Activated naive CD8-positive, alpha-beta T cell treated with anti-CD3 and anti-CD28 coated beads for 36 hours (primary cell): ENCODE measurements at regions not wholly inside any gene's neighbourhood (a gene's known extent, or its start where the extent isn't known, plus 50 kb on each side); places are given as distances from the start of the nearest gene placed in this dataset.
"Not testable (repeated sequence)": the region's sequence is repeated elsewhere in the genome, so short reads cannot be mapped to it uniquely, and the experiment has no call there.

Experiments used
- DNase-seq: peaks from one replicate; pipeline ENCODE4 v3.0.0; 2021
- H3K27ac Mint-ChIP-seq: one replicate; pipeline ENCODE4 v1.8.0; 2022; ENCODE audit warnings: mild to moderate bottlenecking, moderate library complexity, mixed read lengths
- H3K27me3 Mint-ChIP-seq: one replicate; pipeline ENCODE4 v1.8.0; 2022; ENCODE audit warnings: mild to moderate bottlenecking, mixed read lengths
- H3K36me3 Mint-ChIP-seq: one replicate; pipeline ENCODE4 v1.8.0; 2021; ENCODE audit warnings: mild to moderate bottlenecking, mixed read lengths
- H3K4me1 Mint-ChIP-seq: one replicate; pipeline ENCODE4 v1.8.0; 2021; ENCODE audit warnings: mixed read lengths
- H3K4me3 Mint-ChIP-seq: one replicate; pipeline ENCODE4 v1.8.0; 2022; ENCODE audit warnings: mild to moderate bottlenecking, moderate library complexity, mixed read lengths
- H3K9me3 Mint-ChIP-seq: one replicate; pipeline ENCODE4 v1.8.0; 2022; ENCODE audit warnings: mixed read lengths

DNA sequence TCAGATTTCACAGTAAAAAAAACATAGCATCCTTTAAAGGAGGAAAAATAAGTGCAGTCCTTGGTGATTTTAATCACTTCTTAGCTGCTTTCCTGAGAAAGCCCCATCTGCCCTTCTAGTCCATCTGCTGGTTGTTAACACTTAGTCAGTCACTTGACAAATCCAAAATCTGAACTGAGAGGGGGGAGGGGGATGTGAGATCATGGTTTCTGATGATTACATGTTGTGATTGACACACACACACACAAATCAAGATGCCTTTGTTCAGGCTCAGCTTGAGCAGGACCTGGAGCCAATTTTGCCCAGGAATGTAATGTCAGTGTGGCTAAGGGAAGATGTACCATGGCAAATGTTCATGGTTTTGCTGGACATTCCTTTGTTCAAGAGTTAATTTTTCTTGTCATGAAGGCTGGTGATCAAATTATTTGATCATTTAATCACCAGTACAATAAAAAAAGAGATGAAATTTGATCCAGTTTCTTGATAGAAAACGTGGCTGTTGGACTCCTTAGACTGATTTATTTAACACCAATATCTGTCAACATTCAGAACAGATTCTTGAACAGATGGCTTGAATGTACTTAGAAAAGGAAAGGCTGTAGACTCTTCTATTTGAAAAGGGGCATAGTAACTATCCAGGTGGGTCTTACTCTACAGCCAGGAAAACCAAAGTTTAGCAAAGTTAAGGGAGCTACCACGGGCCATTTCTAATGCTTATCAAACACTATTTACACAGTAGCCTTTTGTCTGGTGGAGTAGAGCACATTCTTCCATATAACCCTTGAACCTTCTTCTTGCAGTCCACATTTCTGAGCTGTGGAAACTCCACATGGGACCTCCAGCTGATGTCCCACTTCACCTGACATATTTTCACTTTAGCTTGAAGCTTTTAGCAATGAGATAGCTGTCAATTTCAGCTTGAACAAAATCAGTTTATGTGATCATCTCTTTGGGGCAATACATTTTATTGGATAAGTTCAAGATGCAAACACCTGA, 408.7 kb downstream of the PIK3C3 start:
- Mint-ChIP-seq H3K4me1 (no peaks in the 10 kb centered on the region), H3K27ac (no peak overlapping the region), H3K4me3 (no peak overlapping the region), H3K27me3 (no peaks in the 10 kb centered on the region), H3K9me3 (no peaks in the 10 kb centered on the region), H3K36me3 (no peaks in the 10 kb centered on the region)
- DNase-seq, result no peak

DNA sequence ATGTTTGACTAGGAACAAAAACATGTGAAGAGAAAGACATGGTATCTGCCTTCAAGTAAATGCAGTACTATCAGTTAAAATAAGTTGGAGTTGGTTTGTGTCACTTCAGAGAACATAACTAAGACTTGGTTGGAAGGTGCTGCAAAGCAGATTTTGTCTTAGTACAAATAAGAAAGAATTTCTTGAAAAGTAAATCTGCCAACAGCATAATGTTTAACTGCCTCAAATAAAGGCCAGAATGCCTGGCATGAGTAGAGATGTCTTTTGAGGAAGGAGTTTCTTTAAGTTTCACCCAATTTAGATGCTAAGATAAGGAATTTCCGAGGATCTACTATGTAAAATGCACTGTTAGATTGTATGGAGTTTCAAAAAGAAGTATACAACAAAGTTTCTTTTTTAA, 409.7 kb downstream of the PIK3C3 start:
- Mint-ChIP-seq H3K4me3 (no peak overlapping the region), H3K36me3 (no peaks in the 10 kb centered on the region), H3K4me1 (no peaks in the 10 kb centered on the region), H3K27ac (no peak overlapping the region), H3K9me3 (no peaks in the 10 kb centered on the region), H3K27me3 (no peaks in the 10 kb centered on the region)
- DNase-seq, result no peak

DNA sequence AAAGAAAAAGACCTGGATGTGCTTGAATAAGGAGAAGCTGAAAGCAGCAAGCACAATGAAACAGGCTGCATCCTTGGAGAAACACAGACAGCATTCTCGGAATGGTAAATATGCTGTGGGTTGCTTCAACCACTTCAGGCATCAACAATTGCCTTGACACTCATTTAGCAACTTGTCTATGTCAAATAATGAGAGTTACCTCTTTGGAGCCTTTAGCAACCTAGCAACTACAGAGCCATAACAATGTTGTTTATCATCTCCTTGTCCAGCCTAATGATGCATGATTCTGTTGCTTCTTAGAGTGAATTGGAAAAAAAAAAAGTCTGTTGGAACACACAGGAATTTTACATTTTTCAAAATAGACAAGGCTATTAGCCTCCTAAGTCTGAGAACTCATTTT, 410.6 kb downstream of the PIK3C3 start:
- no peak for DNase-seq
- Mint-ChIP-seq H3K27ac (no peak overlapping the region), H3K27me3 (no peaks in the 10 kb centered on the region), H3K36me3 (no peaks in the 10 kb centered on the region), H3K9me3 (no peaks in the 10 kb centered on the region), H3K4me3 (no peak overlapping the region), H3K4me1 (no peaks in the 10 kb centered on the region)

DNA sequence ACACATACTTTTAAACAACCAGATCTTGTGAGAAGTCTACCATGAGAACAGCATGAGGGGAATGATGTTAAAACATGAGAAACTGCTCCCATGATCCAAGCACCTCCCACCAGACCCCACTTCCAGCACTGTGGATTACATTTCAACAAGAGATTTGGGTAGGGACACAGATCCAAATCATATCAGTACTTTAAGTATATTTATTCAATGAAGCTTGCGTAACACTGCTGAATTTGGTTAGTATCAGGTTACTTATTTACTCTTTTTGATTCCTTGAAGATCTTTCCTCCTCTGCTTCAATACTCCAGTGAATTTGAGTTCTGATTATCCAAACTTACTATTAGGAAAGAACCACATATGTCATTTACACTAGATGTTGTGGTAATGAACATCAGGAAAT, 418.6 kb downstream of the PIK3C3 start:
- Mint-ChIP-seq H3K36me3 (no peaks in the 10 kb centered on the region), H3K4me3 (no peak overlapping the region), H3K27ac (no peak overlapping the region), H3K27me3 (no peaks in the 10 kb centered on the region), H3K9me3 (no peaks in the 10 kb centered on the region), H3K4me1 (no peaks in the 10 kb centered on the region)
- DNase-seq, result no peak

DNA sequence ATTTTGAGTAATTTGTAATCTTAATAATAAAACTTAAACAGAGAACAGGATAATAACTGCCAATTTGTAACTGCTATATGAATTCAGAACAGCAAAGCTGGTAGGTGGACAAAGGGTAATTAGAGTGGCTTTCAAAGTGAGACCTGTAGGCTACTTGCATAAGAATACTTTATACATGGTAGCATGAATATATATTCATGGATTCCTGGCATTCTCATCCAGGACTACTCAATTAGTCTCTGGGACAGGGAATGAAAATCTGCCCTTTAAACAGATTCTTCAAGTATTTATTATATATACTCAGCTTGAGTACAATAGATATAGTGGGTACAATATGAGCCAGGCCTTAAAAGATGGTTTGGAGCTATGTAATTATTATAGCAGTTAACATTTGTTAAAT, 419.9 kb downstream of the PIK3C3 start:
- no peaks in the 10 kb centered on the region for H3K4me1 Mint-ChIP-seq
- H3K36me3 Mint-ChIP-seq, result no peaks in the 10 kb centered on the region
- no peaks in the 10 kb centered on the region for H3K27me3 Mint-ChIP-seq
- no peak overlapping the region for H3K4me3 Mint-ChIP-seq
- no peak for DNase-seq
- H3K9me3 Mint-ChIP-seq, result no peaks in the 10 kb centered on the region
- no peak overlapping the region for H3K27ac Mint-ChIP-seq

DNA sequence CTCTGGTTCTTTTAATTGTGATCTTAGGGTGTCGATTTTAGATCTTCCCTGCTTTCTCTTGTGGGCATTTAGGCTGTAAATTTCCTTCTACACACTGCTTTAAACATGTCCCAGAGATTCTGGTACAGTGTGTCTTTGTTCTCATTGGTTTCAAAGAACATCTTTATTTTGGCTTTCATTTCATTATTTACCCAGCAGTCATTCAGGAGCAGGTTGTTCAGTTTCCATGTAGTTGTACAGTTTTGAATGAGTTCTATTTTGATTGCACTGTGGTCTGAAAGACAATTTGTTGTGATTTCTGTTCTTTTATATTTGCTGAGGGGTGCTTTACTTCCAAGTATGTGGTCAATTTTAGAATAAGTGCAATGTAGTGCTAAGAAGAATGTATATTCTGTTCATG, 423.8 kb downstream of the PIK3C3 start:
- not testable (repeated sequence) for H3K27me3 Mint-ChIP-seq, H3K4me1 Mint-ChIP-seq, H3K4me3 Mint-ChIP-seq, H3K27ac Mint-ChIP-seq, DNase-seq, H3K36me3 Mint-ChIP-seq, H3K9me3 Mint-ChIP-seq

DNA sequence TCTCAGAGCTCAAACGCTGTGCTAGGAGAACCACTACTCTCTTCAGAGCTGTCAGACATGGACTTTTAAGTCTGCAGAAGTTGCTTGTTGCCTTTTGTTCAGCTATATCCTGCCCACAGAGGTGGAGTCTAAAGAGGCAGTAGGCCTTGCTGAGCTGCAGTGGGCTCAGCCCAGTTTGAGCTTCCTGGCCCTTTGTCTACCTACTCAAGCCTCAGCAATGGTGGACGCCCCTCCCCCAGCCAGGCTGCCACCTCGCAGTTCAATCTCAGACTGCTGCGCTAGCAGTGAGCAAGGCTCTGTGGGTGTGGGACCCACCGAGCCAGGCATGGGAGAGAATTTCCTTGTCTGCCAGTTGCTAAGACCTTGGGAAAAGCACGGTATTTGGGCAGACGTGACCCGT, 426.2 kb downstream of the PIK3C3 start:
- not testable (repeated sequence) for H3K4me1 Mint-ChIP-seq, H3K4me3 Mint-ChIP-seq, H3K27ac Mint-ChIP-seq, H3K27me3 Mint-ChIP-seq, H3K9me3 Mint-ChIP-seq, H3K36me3 Mint-ChIP-seq, DNase-seq

DNA sequence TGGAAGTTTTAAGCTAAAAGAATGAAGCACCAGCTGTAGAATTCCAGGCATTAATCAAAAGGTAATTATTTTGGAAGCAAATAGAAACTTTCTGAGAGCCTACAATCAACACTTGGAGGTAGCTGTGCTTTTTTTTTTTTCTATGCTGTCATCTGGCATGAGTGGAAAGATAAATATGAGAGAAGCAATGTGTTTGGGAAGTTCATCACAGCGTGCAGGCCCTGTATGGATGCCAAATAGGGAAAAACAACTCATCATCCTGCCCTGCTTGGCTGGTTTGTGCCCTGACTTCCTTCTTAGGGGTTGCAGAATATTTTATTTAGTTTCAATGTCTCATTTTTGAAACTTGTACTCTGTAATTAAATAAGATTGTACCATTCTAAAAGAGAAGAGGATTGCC, 437.4 kb downstream of the PIK3C3 start:
- Mint-ChIP-seq H3K36me3 (no peaks in the 10 kb centered on the region), H3K9me3 (peaks cover 2% of the 10 kb centered on the region), H3K27me3 (no peaks in the 10 kb centered on the region), H3K4me1 (no peaks in the 10 kb centered on the region), H3K4me3 (no peak overlapping the region), H3K27ac (no peak overlapping the region)
- no peak for DNase-seq

DNA sequence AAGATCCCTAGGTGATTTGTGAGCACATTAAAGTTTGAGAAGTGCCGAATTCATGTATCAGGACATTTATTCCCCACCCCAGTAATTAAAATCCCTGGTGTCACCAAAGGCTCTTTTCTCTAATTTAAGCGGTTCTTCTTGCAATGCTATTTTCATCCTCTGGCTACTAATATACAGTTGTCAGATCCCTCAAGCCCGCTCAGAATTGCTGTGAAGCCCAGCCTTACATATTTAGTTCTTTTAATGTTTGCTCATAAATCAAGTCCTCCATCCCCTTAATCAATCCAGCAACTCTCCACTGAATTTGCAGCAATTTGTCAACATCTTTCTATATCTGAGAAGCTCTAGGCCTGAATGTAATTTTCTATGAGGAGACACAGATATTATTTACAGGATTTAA, 437.9 kb downstream of the PIK3C3 start:
- no peaks in the 10 kb centered on the region for H3K36me3 Mint-ChIP-seq
- H3K4me1 Mint-ChIP-seq, result no peaks in the 10 kb centered on the region
- DNase-seq, result no peak
- no peaks in the 10 kb centered on the region for H3K27me3 Mint-ChIP-seq
- H3K4me3 Mint-ChIP-seq, result no peak overlapping the region
- no peak overlapping the region for H3K27ac Mint-ChIP-seq
- peaks cover 2% of the 10 kb centered on the region for H3K9me3 Mint-ChIP-seq

DNA sequence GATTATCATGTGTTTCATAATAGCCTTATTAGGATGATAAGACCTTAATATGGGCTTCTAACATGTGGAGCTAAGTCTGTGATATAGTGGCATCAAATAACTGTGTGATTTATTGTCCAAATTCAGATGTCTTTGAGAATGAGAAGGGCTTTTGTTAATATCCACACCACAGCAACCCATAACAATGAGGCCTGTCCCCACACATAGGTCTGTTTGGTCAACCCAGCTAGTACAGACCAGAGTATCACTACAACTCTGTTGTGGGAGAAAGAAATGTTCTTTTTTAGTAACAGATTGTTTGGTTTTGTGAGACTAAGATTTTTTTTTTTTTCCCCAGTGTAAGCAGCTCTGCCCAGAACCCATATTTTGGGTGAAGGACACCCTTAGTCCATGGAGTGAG, 439.2 kb downstream of the PIK3C3 start:
- Mint-ChIP-seq H3K27me3 (no peaks in the 10 kb centered on the region), H3K4me3 (no peak overlapping the region), H3K9me3 (no peaks in the 10 kb centered on the region), H3K36me3 (no peaks in the 10 kb centered on the region), H3K27ac (no peak overlapping the region), H3K4me1 (no peaks in the 10 kb centered on the region)
- DNase-seq, result no peak

DNA sequence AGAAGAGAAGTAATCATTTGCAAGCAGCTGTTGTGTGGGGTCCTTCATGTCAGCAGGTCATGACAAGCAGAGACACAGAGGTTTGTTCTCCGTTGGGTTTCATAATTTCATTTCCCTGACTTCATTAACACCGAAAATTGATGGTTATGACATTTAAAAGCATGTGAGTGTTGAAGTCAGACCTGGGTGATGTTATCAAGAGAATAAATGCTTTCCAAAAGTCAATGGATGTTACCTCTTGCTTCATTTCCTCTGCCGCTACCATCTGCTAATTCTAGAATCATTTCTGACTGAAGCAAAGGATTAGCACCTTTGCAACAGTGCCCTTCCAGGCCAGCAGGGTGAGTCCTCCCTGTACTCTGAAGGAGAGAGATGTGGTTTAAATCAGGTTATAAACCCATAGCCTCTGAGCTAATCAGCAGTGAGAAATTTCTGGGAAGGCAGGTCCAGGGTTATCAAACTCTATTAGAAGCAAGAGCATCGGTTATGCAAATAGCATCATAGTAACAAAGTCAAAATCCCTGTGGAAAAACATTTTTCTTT, 446.2 kb downstream of the PIK3C3 start:
- H3K27me3 Mint-ChIP-seq, result no peaks in the 10 kb centered on the region
- H3K9me3 Mint-ChIP-seq, result no peaks in the 10 kb centered on the region
- H3K27ac Mint-ChIP-seq, result no peak overlapping the region
- no peaks in the 10 kb centered on the region for H3K36me3 Mint-ChIP-seq
- H3K4me3 Mint-ChIP-seq, result no peak overlapping the region
- H3K4me1 Mint-ChIP-seq, result no peaks in the 10 kb centered on the region
- no peak for DNase-seq

DNA sequence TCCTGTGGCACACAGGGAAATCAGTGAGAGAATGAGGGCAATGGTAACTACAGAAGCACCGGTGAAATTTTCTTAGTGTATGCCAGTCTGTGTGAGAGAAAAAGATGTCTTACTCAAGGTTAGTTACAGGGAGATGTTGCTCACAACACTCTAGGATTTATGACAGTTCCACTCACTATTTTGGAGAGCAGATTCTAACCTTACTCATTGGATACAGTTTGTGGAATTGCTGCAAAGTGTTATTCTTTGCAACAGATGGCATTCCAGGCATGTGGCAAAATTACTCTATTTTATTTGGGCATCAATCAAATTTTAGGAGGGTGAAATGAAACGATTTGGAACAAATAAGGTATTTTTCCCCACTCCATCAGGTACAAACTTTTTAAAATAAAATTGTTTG, 449.1 kb downstream of the PIK3C3 start:
- H3K27me3 Mint-ChIP-seq, result no peaks in the 10 kb centered on the region
- H3K36me3 Mint-ChIP-seq, result no peaks in the 10 kb centered on the region
- DNase-seq, result no peak
- H3K27ac Mint-ChIP-seq, result no peak overlapping the region
- H3K4me3 Mint-ChIP-seq, result no peak overlapping the region
- H3K9me3 Mint-ChIP-seq, result peaks cover under 1% of the 10 kb centered on the region
- H3K4me1 Mint-ChIP-seq, result no peaks in the 10 kb centered on the region

DNA sequence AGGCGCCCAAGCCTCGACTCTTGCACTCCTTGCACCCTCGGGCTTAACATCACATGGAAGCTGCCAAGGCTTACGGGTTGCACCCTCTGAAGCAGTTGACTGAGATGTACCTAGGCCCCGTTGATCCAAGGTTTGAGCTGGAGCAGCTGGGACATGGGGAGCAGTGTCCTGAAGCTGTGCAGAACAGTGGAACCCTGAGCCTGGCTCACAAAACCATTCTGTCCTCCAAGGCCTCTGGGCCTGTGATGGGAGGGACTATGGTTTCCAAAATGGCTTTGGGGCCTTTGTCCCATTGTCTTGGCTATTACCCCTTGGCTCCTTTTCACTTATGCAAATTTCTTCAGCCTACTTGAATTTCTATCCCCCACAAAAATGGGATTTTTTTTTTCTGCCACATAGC, 454.0 kb downstream of the PIK3C3 start:
- Mint-ChIP-seq H3K27ac (no peak overlapping the region), H3K36me3 (no peaks in the 10 kb centered on the region), H3K4me1 (no peaks in the 10 kb centered on the region), H3K9me3 (peaks cover 5% of the 10 kb centered on the region), H3K4me3 (no peak overlapping the region), H3K27me3 (no peaks in the 10 kb centered on the region)
- DNase-seq, result no peak

DNA sequence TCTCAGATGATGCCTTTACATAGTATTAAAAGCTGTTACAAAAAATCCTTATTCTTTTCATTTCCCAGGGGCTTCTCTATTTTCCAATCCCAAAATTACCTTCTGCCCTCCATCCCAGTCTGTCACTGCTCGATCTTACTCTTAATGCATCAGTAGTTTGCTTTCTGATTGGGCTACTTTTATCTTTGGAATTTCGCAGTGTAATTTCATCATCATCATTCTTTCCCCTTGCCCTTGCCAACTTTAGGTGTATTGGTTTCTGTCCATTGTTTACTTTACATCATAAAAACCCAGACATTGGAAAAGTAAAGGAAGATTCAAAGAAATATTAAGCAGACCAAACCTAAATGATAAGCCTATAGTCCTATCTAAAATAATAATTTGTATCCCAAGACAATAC, 457.2 kb downstream of the PIK3C3 start:
- no peaks in the 10 kb centered on the region for H3K4me1 Mint-ChIP-seq
- DNase-seq, result no peak
- peaks cover 5% of the 10 kb centered on the region for H3K9me3 Mint-ChIP-seq
- H3K27me3 Mint-ChIP-seq, result no peaks in the 10 kb centered on the region
- H3K27ac Mint-ChIP-seq, result no peak overlapping the region
- no peak overlapping the region for H3K4me3 Mint-ChIP-seq
- no peaks in the 10 kb centered on the region for H3K36me3 Mint-ChIP-seq

DNA sequence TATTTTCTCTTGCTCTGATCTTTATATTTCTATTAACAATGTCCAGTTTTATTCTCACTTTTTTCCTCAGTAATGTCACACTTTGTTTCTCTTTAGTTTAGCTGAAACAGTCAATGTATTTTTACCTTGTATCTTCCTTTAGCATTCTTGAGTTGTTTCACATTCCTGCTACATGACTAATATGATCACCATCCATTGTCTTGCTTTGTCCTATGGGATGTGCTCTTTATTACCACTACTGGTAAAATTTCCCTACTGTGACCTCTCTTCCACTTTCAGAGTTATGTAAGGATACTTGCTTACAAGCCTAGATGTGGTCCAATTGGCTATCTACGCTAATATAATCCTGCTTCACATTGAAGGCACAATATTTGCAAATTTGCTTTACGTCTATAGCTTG, 457.9 kb downstream of the PIK3C3 start:
- no peaks in the 10 kb centered on the region for H3K4me1 Mint-ChIP-seq
- H3K27me3 Mint-ChIP-seq, result no peaks in the 10 kb centered on the region
- H3K27ac Mint-ChIP-seq, result no peak overlapping the region
- H3K9me3 Mint-ChIP-seq, result peaks cover 5% of the 10 kb centered on the region
- no peak overlapping the region for H3K4me3 Mint-ChIP-seq
- no peak for DNase-seq
- no peaks in the 10 kb centered on the region for H3K36me3 Mint-ChIP-seq

DNA sequence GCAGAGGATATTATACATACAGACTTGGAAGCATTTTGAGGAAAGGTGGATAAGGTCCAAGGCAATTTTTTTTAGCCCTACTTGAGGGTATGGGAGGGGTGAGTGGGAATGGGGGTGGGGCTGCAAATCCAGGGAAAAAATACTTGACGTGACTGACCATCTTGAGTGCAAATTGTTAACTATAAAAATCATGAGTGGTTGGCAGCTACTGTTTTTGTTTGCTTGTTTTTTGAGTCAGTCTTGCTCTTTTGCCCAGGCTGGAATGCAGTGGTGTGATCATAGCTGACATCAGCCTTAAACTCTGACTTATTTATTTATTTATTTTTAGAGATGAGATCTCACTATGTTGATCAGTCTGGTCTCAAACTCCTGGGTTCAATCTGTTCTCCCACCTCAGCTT, 458.8 kb downstream of the PIK3C3 start:
- H3K4me1 Mint-ChIP-seq, result no peaks in the 10 kb centered on the region
- H3K4me3 Mint-ChIP-seq, result no peak overlapping the region
- DNase-seq, result no peak
- H3K9me3 Mint-ChIP-seq, result peaks cover 5% of the 10 kb centered on the region
- H3K36me3 Mint-ChIP-seq, result no peaks in the 10 kb centered on the region
- H3K27me3 Mint-ChIP-seq, result no peaks in the 10 kb centered on the region
- H3K27ac Mint-ChIP-seq, result no peak overlapping the region
